ENCODE measurements at regions not wholly inside any gene's neighbourhood (a gene's known extent, or its start where the extent isn't known, plus 50 kb on each side); places are given as distances from the start of the nearest gene placed in this dataset.

- no peaks in the 10 kb centered on the region for H3K36me3 ChIP-seq (ENCODE audit: control insufficient read depth in 2 of 2, insufficient read depth in 2 of 2, low read length in 1 of 2)
- no peak overlapping the region for H3K27ac ChIP-seq (ENCODE audit: low read depth in 1 of 2, low read length in 1 of 2)
- H3K9me3 ChIP-seq (ENCODE audit: control insufficient read depth in 2 of 2, insufficient read depth in 1 of 2, low read length in 1 of 2) = no peaks in the 10 kb centered on the region
- 99% methylated on average over 1 of the region's 1 CpG for WGBS
- H3K4me3 ChIP-seq (ENCODE audit: low read length in 2 of 2) = no peak overlapping the region
- H3K4me1 ChIP-seq (ENCODE audit: control insufficient read depth in 2 of 2, insufficient read depth in 2 of 2, low read length in 2 of 2) = no peaks in the 10 kb centered on the region
- no peak for DNase-seq (ENCODE audit: low read depth in 6 of 9, low spot score in 9 of 9)
- no peaks in the 10 kb centered on the region for H3K27me3 ChIP-seq (ENCODE audit: control insufficient read depth in 2 of 2, insufficient read depth in 1 of 2, low read length in 1 of 2)
Measured at GRCh38 chr20:11192106-11192505, 518.3 kb upstream of the JAG1 start.

- no peaks in the 10 kb centered on the region for H3K4me1 ChIP-seq (ENCODE audit: control insufficient read depth in 2 of 2, insufficient read depth in 2 of 2, low read length in 2 of 2)
- DNase-seq (ENCODE audit: low read depth in 6 of 9, low spot score in 9 of 9) = no peak
- no peak overlapping the region for H3K27ac ChIP-seq (ENCODE audit: low read depth in 1 of 2, low read length in 1 of 2)
- no peak overlapping the region for H3K4me3 ChIP-seq (ENCODE audit: low read length in 2 of 2)
- no peaks in the 10 kb centered on the region for H3K27me3 ChIP-seq (ENCODE audit: control insufficient read depth in 2 of 2, insufficient read depth in 1 of 2, low read length in 1 of 2)
- no peaks in the 10 kb centered on the region for H3K36me3 ChIP-seq (ENCODE audit: control insufficient read depth in 2 of 2, insufficient read depth in 2 of 2, low read length in 1 of 2)
- H3K9me3 ChIP-seq (ENCODE audit: control insufficient read depth in 2 of 2, insufficient read depth in 1 of 2, low read length in 1 of 2) = no peaks in the 10 kb centered on the region
Measured at GRCh38 chr20:11193241-11193640, 519.4 kb upstream of the JAG1 start.

GRCh38 chr20:11195169-11195568 lies 521.4 kb upstream of the JAG1 start:
- Histone ChIP-seq H3K4me1 (ENCODE audit: control insufficient read depth in 2 of 2, insufficient read depth in 2 of 2, low read length in 2 of 2) (no peaks in the 10 kb centered on the region), H3K4me3 (ENCODE audit: low read length in 2 of 2) (no peak overlapping the region), H3K27ac (ENCODE audit: low read depth in 1 of 2, low read length in 1 of 2) (no peak overlapping the region), H3K36me3 (ENCODE audit: control insufficient read depth in 2 of 2, insufficient read depth in 2 of 2, low read length in 1 of 2) (no peaks in the 10 kb centered on the region), H3K27me3 (ENCODE audit: control insufficient read depth in 2 of 2, insufficient read depth in 1 of 2, low read length in 1 of 2) (no peaks in the 10 kb centered on the region), H3K9me3 (ENCODE audit: control insufficient read depth in 2 of 2, insufficient read depth in 1 of 2, low read length in 1 of 2) (no peaks in the 10 kb centered on the region)
- WGBS = 94% methylated on average over 6 of the region's 6 CpGs
- no peak for DNase-seq (ENCODE audit: low read depth in 6 of 9, low spot score in 9 of 9)

- no peaks in the 10 kb centered on the region for H3K4me1 ChIP-seq (ENCODE audit: control insufficient read depth in 2 of 2, insufficient read depth in 2 of 2, low read length in 2 of 2)
- 80% methylated on average over 8 of the region's 8 CpGs for WGBS
- no peak for DNase-seq (ENCODE audit: low read depth in 6 of 9, low spot score in 9 of 9)
- no peaks in the 10 kb centered on the region for H3K9me3 ChIP-seq (ENCODE audit: control insufficient read depth in 2 of 2, insufficient read depth in 1 of 2, low read length in 1 of 2)
- H3K36me3 ChIP-seq (ENCODE audit: control insufficient read depth in 2 of 2, insufficient read depth in 2 of 2, low read length in 1 of 2) = no peaks in the 10 kb centered on the region
- no peak overlapping the region for H3K4me3 ChIP-seq (ENCODE audit: low read length in 2 of 2)
- H3K27ac ChIP-seq (ENCODE audit: low read depth in 1 of 2, low read length in 1 of 2) = peak overlapping the region in 1 of 2 donors; percentile 3
- H3K27me3 ChIP-seq (ENCODE audit: control insufficient read depth in 2 of 2, insufficient read depth in 1 of 2, low read length in 1 of 2) = no peaks in the 10 kb centered on the region
Measured at GRCh38 chr20:11195899-11196558, 522.2 kb upstream of the JAG1 start.

- no peaks in the 10 kb centered on the region for H3K9me3 ChIP-seq (ENCODE audit: control insufficient read depth in 2 of 2, insufficient read depth in 1 of 2, low read length in 1 of 2)
- no peaks in the 10 kb centered on the region for H3K36me3 ChIP-seq (ENCODE audit: control insufficient read depth in 2 of 2, insufficient read depth in 2 of 2, low read length in 1 of 2)
- H3K27me3 ChIP-seq (ENCODE audit: control insufficient read depth in 2 of 2, insufficient read depth in 1 of 2, low read length in 1 of 2) = no peaks in the 10 kb centered on the region
- no peak overlapping the region for H3K27ac ChIP-seq (ENCODE audit: low read depth in 1 of 2, low read length in 1 of 2)
- no peaks in the 10 kb centered on the region for H3K4me1 ChIP-seq (ENCODE audit: control insufficient read depth in 2 of 2, insufficient read depth in 2 of 2, low read length in 2 of 2)
- H3K4me3 ChIP-seq (ENCODE audit: low read length in 2 of 2) = no peak overlapping the region
- no peak for DNase-seq (ENCODE audit: low read depth in 6 of 9, low spot score in 9 of 9)
Measured at GRCh38 chr20:11197851-11198250, 524.1 kb upstream of the JAG1 start.

GRCh38 chr20:11200423-11200822 lies 526.6 kb upstream of the JAG1 start:
- no peaks in the 10 kb centered on the region for H3K4me1 ChIP-seq (ENCODE audit: control insufficient read depth in 2 of 2, insufficient read depth in 2 of 2, low read length in 2 of 2)
- no peaks in the 10 kb centered on the region for H3K9me3 ChIP-seq (ENCODE audit: control insufficient read depth in 2 of 2, insufficient read depth in 1 of 2, low read length in 1 of 2)
- no peak overlapping the region for H3K4me3 ChIP-seq (ENCODE audit: low read length in 2 of 2)
- no peaks in the 10 kb centered on the region for H3K27me3 ChIP-seq (ENCODE audit: control insufficient read depth in 2 of 2, insufficient read depth in 1 of 2, low read length in 1 of 2)
- DNase-seq (ENCODE audit: low read depth in 6 of 9, low spot score in 9 of 9) = no peak
- H3K27ac ChIP-seq (ENCODE audit: low read depth in 1 of 2, low read length in 1 of 2) = no peak overlapping the region
- no peaks in the 10 kb centered on the region for H3K36me3 ChIP-seq (ENCODE audit: control insufficient read depth in 2 of 2, insufficient read depth in 2 of 2, low read length in 1 of 2)

GRCh38 chr20:11204926-11205768 lies 531.3 kb upstream of the JAG1 start:
- Histone ChIP-seq H3K4me1 (ENCODE audit: control insufficient read depth in 2 of 2, insufficient read depth in 2 of 2, low read length in 2 of 2) (no peaks in the 10 kb centered on the region), H3K36me3 (ENCODE audit: control insufficient read depth in 2 of 2, insufficient read depth in 2 of 2, low read length in 1 of 2) (no peaks in the 10 kb centered on the region), H3K27ac (ENCODE audit: low read depth in 1 of 2, low read length in 1 of 2) (no peak overlapping the region), H3K27me3 (ENCODE audit: control insufficient read depth in 2 of 2, insufficient read depth in 1 of 2, low read length in 1 of 2) (no peaks in the 10 kb centered on the region), H3K4me3 (ENCODE audit: low read length in 2 of 2) (no peak overlapping the region), H3K9me3 (ENCODE audit: control insufficient read depth in 2 of 2, insufficient read depth in 1 of 2, low read length in 1 of 2) (no peaks in the 10 kb centered on the region)
- 35% methylated on average over 4 of the region's 4 CpGs for WGBS
- DNase-seq (ENCODE audit: low read depth in 6 of 9, low spot score in 9 of 9) = peak in 8 of 9 donors; percentile 11 to 67 (median 21)

GRCh38 chr20:11205769-11206362 lies 532.1 kb upstream of the JAG1 start:
- H3K9me3 ChIP-seq (ENCODE audit: control insufficient read depth in 2 of 2, insufficient read depth in 1 of 2, low read length in 1 of 2) = no peaks in the 10 kb centered on the region
- no peaks in the 10 kb centered on the region for H3K4me1 ChIP-seq (ENCODE audit: control insufficient read depth in 2 of 2, insufficient read depth in 2 of 2, low read length in 2 of 2)
- WGBS = 78% methylated on average over 4 of the region's 4 CpGs
- H3K27ac ChIP-seq (ENCODE audit: low read depth in 1 of 2, low read length in 1 of 2) = no peak overlapping the region
- no peak for DNase-seq (ENCODE audit: low read depth in 6 of 9, low spot score in 9 of 9)
- no peak overlapping the region for H3K4me3 ChIP-seq (ENCODE audit: low read length in 2 of 2)
- no peaks in the 10 kb centered on the region for H3K27me3 ChIP-seq (ENCODE audit: control insufficient read depth in 2 of 2, insufficient read depth in 1 of 2, low read length in 1 of 2)
- H3K36me3 ChIP-seq (ENCODE audit: control insufficient read depth in 2 of 2, insufficient read depth in 2 of 2, low read length in 1 of 2) = no peaks in the 10 kb centered on the region

- H3K4me1 ChIP-seq (ENCODE audit: control insufficient read depth in 2 of 2, insufficient read depth in 2 of 2, low read length in 2 of 2) = no peaks in the 10 kb centered on the region
- H3K4me3 ChIP-seq (ENCODE audit: low read length in 2 of 2) = no peak overlapping the region
- 89% methylated on average over 10 of the region's 10 CpGs for WGBS
- H3K27me3 ChIP-seq (ENCODE audit: control insufficient read depth in 2 of 2, insufficient read depth in 1 of 2, low read length in 1 of 2) = no peaks in the 10 kb centered on the region
- no peak for DNase-seq (ENCODE audit: low read depth in 6 of 9, low spot score in 9 of 9)
- H3K9me3 ChIP-seq (ENCODE audit: control insufficient read depth in 2 of 2, insufficient read depth in 1 of 2, low read length in 1 of 2) = no peaks in the 10 kb centered on the region
- H3K36me3 ChIP-seq (ENCODE audit: control insufficient read depth in 2 of 2, insufficient read depth in 2 of 2, low read length in 1 of 2) = no peaks in the 10 kb centered on the region
- H3K27ac ChIP-seq (ENCODE audit: low read depth in 1 of 2, low read length in 1 of 2) = no peak overlapping the region
Measured at GRCh38 chr20:11207749-11208502, 534.1 kb upstream of the JAG1 start.
